ENCODE measurements at regions not wholly inside any gene's neighbourhood (a gene's known extent, or its start where the extent isn't known, plus 50 kb on each side); places are given as distances from the start of the nearest gene placed in this dataset.

- Mint-ChIP-seq H3K36me3 (ENCODE audit: low read depth) (no peaks in the 10 kb centered on the region), H3K27ac (no peak overlapping the region), H3K9me3 (no peaks in the 10 kb centered on the region), H3K27me3 (ENCODE audit: low read depth) (peaks cover 77% of the 10 kb centered on the region), H3K4me3 (peak overlapping the region; percentile 84), H3K4me1 (ENCODE audit: low read depth) (peaks cover 5% of the 10 kb centered on the region)
- peak; percentile 9 for DNase-seq (ENCODE audit: low spot score)
Measured at GRCh38 chr9:84140535-84141101, 160.0 kb downstream of the RMI1 start.

- no peaks in the 10 kb centered on the region for H3K9me3 Mint-ChIP-seq
- H3K36me3 Mint-ChIP-seq (ENCODE audit: low read depth), result no peaks in the 10 kb centered on the region
- no peak overlapping the region for H3K4me3 Mint-ChIP-seq
- peaks cover 71% of the 10 kb centered on the region for H3K27me3 Mint-ChIP-seq (ENCODE audit: low read depth)
- H3K4me1 Mint-ChIP-seq (ENCODE audit: low read depth), result peaks cover 5% of the 10 kb centered on the region
- no peak for DNase-seq (ENCODE audit: low spot score)
- no peak overlapping the region for H3K27ac Mint-ChIP-seq
Measured at GRCh38 chr9:84141741-84142370, 161.3 kb downstream of the RMI1 start.

- Mint-ChIP-seq H3K9me3 (no peaks in the 10 kb centered on the region), H3K4me3 (no peak overlapping the region), H3K27me3 (ENCODE audit: low read depth) (peaks cover 43% of the 10 kb centered on the region), H3K36me3 (ENCODE audit: low read depth) (no peaks in the 10 kb centered on the region), H3K27ac (no peak overlapping the region), H3K4me1 (ENCODE audit: low read depth) (peaks cover 5% of the 10 kb centered on the region)
- no peak for DNase-seq (ENCODE audit: low spot score)
Measured at GRCh38 chr9:84145031-84145430, 164.4 kb downstream of the RMI1 start.

GRCh38 chr9:84145780-84146179, 165.2 kb downstream of the RMI1 start:
- no peak for DNase-seq (ENCODE audit: low spot score)
- no peak overlapping the region for H3K4me3 Mint-ChIP-seq
- H3K9me3 Mint-ChIP-seq, result no peaks in the 10 kb centered on the region
- no peaks in the 10 kb centered on the region for H3K36me3 Mint-ChIP-seq (ENCODE audit: low read depth)
- H3K27me3 Mint-ChIP-seq (ENCODE audit: low read depth), result peaks cover 35% of the 10 kb centered on the region
- no peak overlapping the region for H3K27ac Mint-ChIP-seq
- H3K4me1 Mint-ChIP-seq (ENCODE audit: low read depth), result peaks cover 2% of the 10 kb centered on the region

- Mint-ChIP-seq H3K4me1 (ENCODE audit: low read depth) (no peaks in the 10 kb centered on the region), H3K4me3 (no peak overlapping the region), H3K27ac (no peak overlapping the region), H3K27me3 (ENCODE audit: low read depth) (peaks cover 22% of the 10 kb centered on the region), H3K36me3 (ENCODE audit: low read depth) (no peaks in the 10 kb centered on the region), H3K9me3 (no peaks in the 10 kb centered on the region)
- DNase-seq (ENCODE audit: low spot score), result no peak
Measured at GRCh38 chr9:84146893-84147710, 166.5 kb downstream of the RMI1 start.

- H3K27me3 Mint-ChIP-seq (ENCODE audit: low read depth), result peaks cover 8% of the 10 kb centered on the region
- no peak overlapping the region for H3K27ac Mint-ChIP-seq
- no peak for DNase-seq (ENCODE audit: low spot score)
- no peak overlapping the region for H3K4me3 Mint-ChIP-seq
- H3K9me3 Mint-ChIP-seq, result no peaks in the 10 kb centered on the region
- H3K36me3 Mint-ChIP-seq (ENCODE audit: low read depth), result no peaks in the 10 kb centered on the region
- H3K4me1 Mint-ChIP-seq (ENCODE audit: low read depth), result no peaks in the 10 kb centered on the region
Measured at GRCh38 chr9:84151236-84151635, 170.6 kb downstream of the RMI1 start.

- Mint-ChIP-seq H3K4me3 (no peak overlapping the region), H3K9me3 (no peaks in the 10 kb centered on the region), H3K27me3 (ENCODE audit: low read depth) (peaks cover 8% of the 10 kb centered on the region), H3K27ac (no peak overlapping the region), H3K4me1 (ENCODE audit: low read depth) (no peaks in the 10 kb centered on the region), H3K36me3 (ENCODE audit: low read depth) (no peaks in the 10 kb centered on the region)
- DNase-seq (ENCODE audit: low spot score), result no peak
Measured at GRCh38 chr9:84151640-84152039, 171.0 kb downstream of the RMI1 start.

GRCh38 chr9:84152204-84152603, 171.6 kb downstream of the RMI1 start:
- no peaks in the 10 kb centered on the region for H3K9me3 Mint-ChIP-seq
- H3K36me3 Mint-ChIP-seq (ENCODE audit: low read depth), result no peaks in the 10 kb centered on the region
- peaks cover 8% of the 10 kb centered on the region for H3K27me3 Mint-ChIP-seq (ENCODE audit: low read depth)
- no peak overlapping the region for H3K4me3 Mint-ChIP-seq
- no peaks in the 10 kb centered on the region for H3K4me1 Mint-ChIP-seq (ENCODE audit: low read depth)
- no peak overlapping the region for H3K27ac Mint-ChIP-seq
- DNase-seq (ENCODE audit: low spot score), result no peak

- Mint-ChIP-seq H3K27ac (no peak overlapping the region), H3K9me3 (no peaks in the 10 kb centered on the region), H3K4me3 (no peak overlapping the region), H3K4me1 (ENCODE audit: low read depth) (no peaks in the 10 kb centered on the region), H3K27me3 (ENCODE audit: low read depth) (peaks cover 18% of the 10 kb centered on the region), H3K36me3 (ENCODE audit: low read depth) (no peaks in the 10 kb centered on the region)
- no peak for DNase-seq (ENCODE audit: low spot score)
Measured at GRCh38 chr9:84153885-84154284, 173.3 kb downstream of the RMI1 start.

GRCh38 chr9:84154320-84154719, 173.7 kb downstream of the RMI1 start:
- H3K9me3 Mint-ChIP-seq, result no peaks in the 10 kb centered on the region
- H3K27ac Mint-ChIP-seq, result no peak overlapping the region
- no peaks in the 10 kb centered on the region for H3K36me3 Mint-ChIP-seq (ENCODE audit: low read depth)

GRCh38 chr9:84163052-84163650, 177.4 kb downstream of the SLC28A3 start:
- peaks cover 28% of the 10 kb centered on the region for H3K27me3 Mint-ChIP-seq (ENCODE audit: low read depth)
- no peak overlapping the region for H3K27ac Mint-ChIP-seq
- H3K9me3 Mint-ChIP-seq, result no peaks in the 10 kb centered on the region
- H3K4me1 Mint-ChIP-seq (ENCODE audit: low read depth), result no peaks in the 10 kb centered on the region
- no peak for DNase-seq (ENCODE audit: low spot score)
- H3K36me3 Mint-ChIP-seq (ENCODE audit: low read depth), result no peaks in the 10 kb centered on the region
- no peak overlapping the region for H3K4me3 Mint-ChIP-seq

More at GRCh38 chr9:84154320-84154719, 173.7 kb downstream of the RMI1 start:
- H3K27me3 Mint-ChIP-seq (ENCODE audit: low read depth), result peaks cover 23% of the 10 kb centered on the region
- H3K4me1 Mint-ChIP-seq (ENCODE audit: low read depth), result no peaks in the 10 kb centered on the region
- no peak for DNase-seq (ENCODE audit: low spot score)
- H3K4me3 Mint-ChIP-seq, result no peak overlapping the region

- H3K27ac Mint-ChIP-seq, result no peak overlapping the region
- H3K9me3 Mint-ChIP-seq, result no peaks in the 10 kb centered on the region
- H3K4me1 Mint-ChIP-seq (ENCODE audit: low read depth), result no peaks in the 10 kb centered on the region
- no peak overlapping the region for H3K4me3 Mint-ChIP-seq
- no peak for DNase-seq (ENCODE audit: low spot score)
- H3K27me3 Mint-ChIP-seq (ENCODE audit: low read depth), result peaks cover 6% of the 10 kb centered on the region
- H3K36me3 Mint-ChIP-seq (ENCODE audit: low read depth), result no peaks in the 10 kb centered on the region
Measured at GRCh38 chr9:84166891-84167290, 173.7 kb downstream of the SLC28A3 start.

GRCh38 chr9:84169240-84169639, 171.3 kb downstream of the SLC28A3 start:
- Mint-ChIP-seq H3K4me1 (ENCODE audit: low read depth) (peaks cover 3% of the 10 kb centered on the region), H3K9me3 (no peaks in the 10 kb centered on the region), H3K27ac (no peak overlapping the region), H3K36me3 (ENCODE audit: low read depth) (no peaks in the 10 kb centered on the region), H3K27me3 (ENCODE audit: low read depth) (peaks cover 7% of the 10 kb centered on the region), H3K4me3 (no peak overlapping the region)
- no peak for DNase-seq (ENCODE audit: low spot score)

- Mint-ChIP-seq H3K27me3 (ENCODE audit: low read depth) (peaks cover 7% of the 10 kb centered on the region), H3K36me3 (ENCODE audit: low read depth) (no peaks in the 10 kb centered on the region), H3K9me3 (no peaks in the 10 kb centered on the region), H3K27ac (no peak overlapping the region), H3K4me3 (no peak overlapping the region), H3K4me1 (ENCODE audit: low read depth) (peaks cover 3% of the 10 kb centered on the region)
- no peak for DNase-seq (ENCODE audit: low spot score)
Measured at GRCh38 chr9:84170521-84171141, 169.9 kb downstream of the SLC28A3 start.
